Thyroid gland (tissue), 4 donors: ENCODE measurements at regions not wholly inside any gene's neighbourhood (a gene's known extent, or its start where the extent isn't known, plus 50 kb on each side); places are given as distances from the start of the nearest gene placed in this dataset.
A peak's percentile ranks its signal among the peaks of the same experiment; 100 is the strongest.

Source experiments
- DNase-seq, 2 donors: peaks; one replicate each; pipeline ENCODE4 v3.0.0-alpha.2; 2019
- H3K27ac ChIP-seq, 3 donors: fragments of 200-600 bp; sonication (generic); 1 replicate in 2 of 3; 2 replicates in 1 of 3; pipeline ENCODE4 v1.5.1; 2016 to 2019; ENCODE audit warnings: mild to moderate bottlenecking in 1 of 3, moderate library complexity in 1 of 3
- H3K27me3 ChIP-seq: fragments of 200-600 bp; sonication (generic); one replicate; pipeline ENCODE4 v1.5.1; 2019
- H3K36me3 ChIP-seq, 2 donors: fragments of 200-600 bp; sonication (generic); one replicate each; pipeline ENCODE4 v1.5.1; 2016 to 2019
- H3K4me1 ChIP-seq, 2 donors: fragments of 200-600 bp; sonication (generic); one replicate each; pipeline ENCODE4 v1.5.1; 2017 to 2019
- H3K4me3 ChIP-seq, 3 donors: fragments of 200-600 bp; sonication (generic); replicated peaks in 1 of 3; 1 replicate in 2 of 3; 2 replicates in 1 of 3; pipeline ENCODE4 v1.5.1; 2016; ENCODE audit warnings: mild to moderate bottlenecking in 1 of 3
- H3K9me3 ChIP-seq: fragments of 200-600 bp; sonication (generic); one replicate; pipeline ENCODE4 v1.5.1; 2017
- POLR2A ChIP-seq, 2 donors: fragments of 450-650 bp; IDR thresholded peaks; one replicate each; pipeline ENCODE4 v1.6.1; 2017; ENCODE audit warnings: antibody characterized with exemption in 2 of 2, mild to moderate bottlenecking in 2 of 2, moderate library complexity in 1 of 2
- WGBS, 2 donors: methylation state at CpG; one replicate each; pipeline ENCODE4 v1.1.5; 2017; 5-methylcytosine and 5-hydroxymethylcytosine counted together
- intact Hi-C: fragments of 100-400 bp; cut with DNase I; formaldehyde crosslinking; loops from one replicate; pipeline ENCODE4 v1.15.1; 2023
- TF ChIP-seq, protein P1 (sequence below), 6 experiments: fragments of 200-600 bp in 3 of 6; fragments of 450-650 bp in 3 of 6; sonication (generic) in 3 of 6; IDR thresholded peaks; one replicate each; pipeline ENCODE4 v1.5.1; 2016 to 2019; ENCODE audit warnings: antibody characterized with exemption in 6 of 6, mild to moderate bottlenecking in 2 of 6, inconsistent platforms in 1 of 6, moderate library complexity in 1 of 6

DNA sequence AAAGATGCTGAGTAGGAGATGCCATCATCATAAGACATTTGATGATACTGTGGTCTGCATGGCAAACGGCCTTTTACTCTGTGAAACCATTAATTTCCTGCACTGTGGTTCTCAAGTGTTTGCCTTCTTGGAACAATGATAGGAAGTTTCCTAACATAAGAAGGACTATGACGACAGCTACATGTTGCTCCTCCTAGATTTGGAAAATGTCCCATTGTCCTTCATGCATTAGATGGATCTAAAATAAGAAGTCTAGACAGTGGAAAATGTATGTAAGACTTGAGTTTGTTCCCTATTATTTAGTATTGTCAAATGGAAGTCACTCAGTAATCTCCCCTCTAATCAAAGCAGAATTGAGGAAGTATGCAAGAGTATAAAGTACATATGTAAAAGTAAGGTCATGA lies 98.5 kb upstream of the TMEM170B start:
- TF ChIP-seq, protein P1, sequence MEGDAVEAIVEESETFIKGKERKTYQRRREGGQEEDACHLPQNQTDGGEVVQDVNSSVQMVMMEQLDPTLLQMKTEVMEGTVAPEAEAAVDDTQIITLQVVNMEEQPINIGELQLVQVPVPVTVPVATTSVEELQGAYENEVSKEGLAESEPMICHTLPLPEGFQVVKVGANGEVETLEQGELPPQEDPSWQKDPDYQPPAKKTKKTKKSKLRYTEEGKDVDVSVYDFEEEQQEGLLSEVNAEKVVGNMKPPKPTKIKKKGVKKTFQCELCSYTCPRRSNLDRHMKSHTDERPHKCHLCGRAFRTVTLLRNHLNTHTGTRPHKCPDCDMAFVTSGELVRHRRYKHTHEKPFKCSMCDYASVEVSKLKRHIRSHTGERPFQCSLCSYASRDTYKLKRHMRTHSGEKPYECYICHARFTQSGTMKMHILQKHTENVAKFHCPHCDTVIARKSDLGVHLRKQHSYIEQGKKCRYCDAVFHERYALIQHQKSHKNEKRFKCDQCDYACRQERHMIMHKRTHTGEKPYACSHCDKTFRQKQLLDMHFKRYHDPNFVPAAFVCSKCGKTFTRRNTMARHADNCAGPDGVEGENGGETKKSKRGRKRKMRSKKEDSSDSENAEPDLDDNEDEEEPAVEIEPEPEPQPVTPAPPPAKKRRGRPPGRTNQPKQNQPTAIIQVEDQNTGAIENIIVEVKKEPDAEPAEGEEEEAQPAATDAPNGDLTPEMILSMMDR (IDR thresholded peaks at IDR 0.05) = no peak
- no peak for TF ChIP-seq POLR2A (IDR thresholded peaks at IDR 0.05)
- H3K36me3 ChIP-seq = no peaks in the 10 kb centered on the region
- no peaks in the 10 kb centered on the region for H3K27me3 ChIP-seq
- H3K27ac ChIP-seq = peak overlapping the region in 2 of 3 donors; percentile 53 to 62
- H3K4me1 ChIP-seq = peaks cover 6 to 39% of the 10 kb centered on the region in 2 donors
- WGBS, 2 donors = 32 to 33% methylated on average over 2 of the region's 2 CpGs
- H3K9me3 ChIP-seq = no peaks in the 10 kb centered on the region
- no peak overlapping the region for H3K4me3 ChIP-seq
- intact Hi-C loops = no loop called here
- no peak for DNase-seq

DNA sequence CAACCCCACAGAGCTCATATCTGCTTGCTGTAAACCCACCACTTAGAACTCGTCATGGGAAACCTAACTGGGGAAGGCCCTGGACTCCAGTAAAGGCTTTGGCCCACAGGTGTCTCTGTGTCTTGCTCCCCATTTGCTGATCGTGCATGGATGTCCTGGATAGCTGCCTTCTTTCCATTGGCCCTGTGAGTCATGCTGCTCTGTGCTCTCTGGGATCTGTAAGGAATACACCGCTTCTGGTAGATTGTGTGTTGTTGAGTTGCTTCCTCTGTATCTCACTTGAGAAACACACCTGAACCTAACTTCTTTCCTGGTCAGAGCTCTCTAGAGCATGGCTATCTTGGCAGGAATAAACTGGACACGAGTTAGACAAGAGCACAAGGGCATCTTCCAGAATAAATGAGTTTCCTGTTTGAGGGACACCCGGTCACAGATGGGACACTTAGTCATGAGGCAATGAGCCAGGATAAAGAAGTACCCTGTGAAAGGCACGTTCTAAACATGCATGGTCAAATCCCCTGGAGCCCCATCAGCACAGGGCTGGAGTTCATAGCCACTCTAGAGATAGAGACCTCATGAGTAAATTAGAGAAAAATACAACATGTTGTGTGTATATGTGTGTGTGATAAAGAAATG lies 99.6 kb upstream of the TMEM170B start:
- peaks cover 17 to 49% of the 10 kb centered on the region in 2 donors for H3K4me1 ChIP-seq
- H3K36me3 ChIP-seq = no peaks in the 10 kb centered on the region
- WGBS, 2 donors = 54 to 64% methylated on average over 6 of the region's 6 CpGs
- peak overlapping the region; percentile 20 to 62 (median 53) for H3K27ac ChIP-seq
- DNase-seq = no peak
- no peaks in the 10 kb centered on the region for H3K27me3 ChIP-seq
- H3K4me3 ChIP-seq = no peak overlapping the region
- intact Hi-C loops = no loop called here
- TF ChIP-seq, protein P1 (IDR thresholded peaks at IDR 0.05) = no peak
- no peak for TF ChIP-seq POLR2A (IDR thresholded peaks at IDR 0.05)
- no peaks in the 10 kb centered on the region for H3K9me3 ChIP-seq

DNA sequence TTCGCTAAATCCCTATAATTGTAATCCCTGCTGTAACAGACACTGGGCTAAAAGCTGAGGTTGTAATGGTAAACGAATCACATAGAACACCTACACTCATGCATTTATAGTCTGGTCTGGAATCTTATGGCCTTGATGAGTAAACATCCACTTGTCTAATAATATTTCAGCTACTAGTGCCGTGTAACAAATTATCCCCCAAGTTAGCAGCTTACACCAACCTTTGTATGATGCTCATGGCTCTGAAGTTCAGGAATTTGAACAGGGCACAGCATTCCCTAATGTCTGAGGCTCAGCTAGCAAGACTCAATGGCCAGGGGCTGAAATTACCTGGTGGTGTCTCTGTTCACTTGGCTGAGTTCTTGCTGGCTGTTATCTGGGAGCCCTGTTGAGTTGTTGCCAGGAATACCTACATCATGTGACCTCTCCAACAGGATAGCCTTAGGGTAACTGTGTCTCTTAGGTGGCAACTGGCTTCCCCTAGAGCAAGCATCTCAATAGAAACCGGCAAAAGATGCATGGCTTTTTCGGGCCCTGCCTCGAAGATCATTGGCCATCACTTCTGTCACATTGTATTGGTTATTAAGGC lies 100.9 kb upstream of the TMEM170B start:
- H3K27ac ChIP-seq = no peak overlapping the region
- intact Hi-C loops = no loop called here
- 96 to 97% methylated on average over 6 of the region's 6 CpGs for WGBS, 2 donors

DNA sequence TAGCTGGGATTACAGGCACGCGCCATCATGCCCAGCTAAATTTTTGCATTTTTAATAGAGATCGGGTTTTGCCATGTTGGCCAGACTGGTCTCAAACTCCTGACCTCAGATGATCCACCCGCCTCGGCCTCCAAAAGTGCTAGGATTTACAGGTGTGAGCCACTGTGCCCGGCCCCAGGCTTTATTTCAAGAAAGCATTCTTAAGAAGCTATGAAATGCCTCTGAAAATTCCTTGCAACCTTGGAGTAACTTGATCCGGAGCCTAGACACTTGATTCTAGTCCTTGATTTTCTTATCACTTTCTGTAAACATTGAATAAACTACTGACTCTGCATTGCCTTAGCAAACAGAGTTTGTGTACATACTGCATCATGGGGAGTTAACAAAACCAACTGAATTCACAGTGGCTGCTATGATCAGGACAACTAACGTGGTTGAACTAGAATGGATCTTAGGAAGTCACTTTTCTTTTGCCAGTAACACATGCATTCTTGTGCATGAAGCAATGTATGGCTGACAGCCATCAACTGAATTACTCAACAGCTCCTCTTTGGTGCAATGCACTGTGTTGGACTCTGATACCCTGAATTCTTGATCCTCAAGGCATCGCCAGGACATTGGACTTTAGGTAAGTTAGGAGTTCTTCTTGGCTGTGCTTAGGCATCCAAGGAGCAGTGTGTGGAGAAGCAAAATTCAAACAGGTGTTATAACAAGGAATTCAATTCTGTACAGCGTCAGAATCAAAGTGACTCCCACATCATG lies 102.8 kb upstream of the TMEM170B start:
- intact Hi-C loops = no loop called here
- peaks cover 25 to 71% of the 10 kb centered on the region in 2 donors for H3K4me1 ChIP-seq
- no peak overlapping the region for H3K4me3 ChIP-seq
- WGBS, 2 donors = 56 to 69% methylated on average over 10 of the region's 10 CpGs
- H3K9me3 ChIP-seq = no peaks in the 10 kb centered on the region
- H3K27me3 ChIP-seq = no peaks in the 10 kb centered on the region
- peak overlapping the region; percentile 81 to 93 (median 87) for H3K27ac ChIP-seq
- TF ChIP-seq POLR2A (IDR thresholded peaks at IDR 0.05) = no peak
- TF ChIP-seq, protein P1 (IDR thresholded peaks at IDR 0.05) = no peak
- no peaks in the 10 kb centered on the region for H3K36me3 ChIP-seq
- DNase-seq = peak in 1 of 2 donors; percentile 50

More for the DNA sequence above, 100.9 kb upstream of the TMEM170B start:
- H3K4me1 ChIP-seq = peaks cover 24 to 61% of the 10 kb centered on the region in 2 donors
- no peaks in the 10 kb centered on the region for H3K36me3 ChIP-seq
- no peak for TF ChIP-seq POLR2A (IDR thresholded peaks at IDR 0.05)
- TF ChIP-seq, protein P1 (IDR thresholded peaks at IDR 0.05) = no peak
- no peaks in the 10 kb centered on the region for H3K9me3 ChIP-seq
- no peak for DNase-seq
- H3K4me3 ChIP-seq = no peak overlapping the region
- no peaks in the 10 kb centered on the region for H3K27me3 ChIP-seq

DNA sequence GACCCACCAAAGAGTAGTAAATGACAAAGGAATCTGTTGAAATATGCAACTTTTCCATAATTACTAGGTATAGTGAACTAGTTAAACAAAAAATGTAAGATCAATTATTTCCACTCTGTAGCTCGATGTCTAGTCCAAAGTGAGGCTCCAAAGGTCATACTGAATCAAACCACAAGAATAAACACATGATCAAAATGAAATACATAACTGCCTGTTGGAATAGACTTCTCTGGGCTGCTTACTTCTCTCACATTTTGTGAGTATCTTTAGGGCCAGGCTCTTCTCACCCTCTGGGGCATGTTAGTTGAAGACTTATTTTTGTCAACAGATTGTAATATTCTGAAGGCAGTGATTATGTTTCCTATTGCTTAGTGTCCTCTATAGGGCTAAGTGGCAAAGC lies 103.7 kb upstream of the TMEM170B start:
- 65 to 66% methylated on average over 1 of the region's 1 CpG for WGBS, 2 donors
- intact Hi-C loops = no loop called here
- no peak for TF ChIP-seq POLR2A (IDR thresholded peaks at IDR 0.05)
- TF ChIP-seq, protein P1 (IDR thresholded peaks at IDR 0.05) = no peak
- Histone ChIP-seq H3K27me3 (no peaks in the 10 kb centered on the region), H3K27ac (peak overlapping the region; percentile 81 to 93 (median 87)), H3K36me3 (no peaks in the 10 kb centered on the region), H3K4me1 (peaks cover 34 to 77% of the 10 kb centered on the region in 2 donors), H3K4me3 (no peak overlapping the region), H3K9me3 (no peaks in the 10 kb centered on the region)
- no peak for DNase-seq
